Astrocyte (in vitro differentiated cells and primary cell): ENCODE measurements at regions not wholly inside any gene's neighbourhood (a gene's known extent, or its start where the extent isn't known, plus 50 kb on each side); places are given as distances from the start of the nearest gene placed in this dataset.

Experiments
- CTCF ChIP-seq: IDR thresholded peaks from 2 replicates; pipeline ENCODE4 v1.5.1; 2011; ENCODE audit warnings: low read depth, mild to moderate bottlenecking, inconsistent platforms, low read length, moderate library complexity; ENCODE audit not compliant: insufficient read depth
- EZH2 ChIP-seq: IDR thresholded peaks from 2 replicates; pipeline ENCODE4 v1.6.1; 2012; ENCODE audit warnings: mild to moderate bottlenecking, low read length, inconsistent platforms; ENCODE audit not compliant: insufficient read depth

GRCh38 chr4:32133734-32134133 lies 1413.6 kb downstream of the PCDH7 start:
- TF ChIP-seq CTCF (no peak), EZH2 (no peak)
